D341Med (cell line): ENCODE measurements at regions not wholly inside any gene's neighbourhood (a gene's known extent, or its start where the extent isn't known, plus 50 kb on each side); places are given as distances from the start of the nearest gene placed in this dataset.

Source experiments
- DNase-seq: peaks from one replicate; pipeline ENCODE4 v3.0.0; 2012; ENCODE audit warnings: low spot score

DNA sequence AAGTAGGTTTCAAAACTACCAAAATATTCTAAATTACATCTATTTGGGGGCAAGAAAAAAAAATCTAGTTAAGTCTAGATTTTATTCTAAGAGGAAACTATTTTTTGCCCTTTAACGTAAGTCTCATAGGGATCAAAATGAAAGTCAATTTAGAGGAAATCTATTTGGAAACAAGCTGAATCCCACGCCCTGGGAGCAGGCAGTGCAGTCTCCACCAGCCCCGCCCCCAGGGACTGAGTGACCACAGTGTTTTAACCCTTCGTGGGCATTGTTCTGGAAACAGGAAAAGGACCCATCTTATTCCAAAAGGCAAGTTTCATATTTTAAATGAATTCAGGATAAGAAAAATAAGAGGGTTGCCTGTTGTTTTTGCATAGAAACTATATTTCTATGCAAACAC, 209.7 kb downstream of the SPRY2 start:
- no peak for DNase-seq

DNA sequence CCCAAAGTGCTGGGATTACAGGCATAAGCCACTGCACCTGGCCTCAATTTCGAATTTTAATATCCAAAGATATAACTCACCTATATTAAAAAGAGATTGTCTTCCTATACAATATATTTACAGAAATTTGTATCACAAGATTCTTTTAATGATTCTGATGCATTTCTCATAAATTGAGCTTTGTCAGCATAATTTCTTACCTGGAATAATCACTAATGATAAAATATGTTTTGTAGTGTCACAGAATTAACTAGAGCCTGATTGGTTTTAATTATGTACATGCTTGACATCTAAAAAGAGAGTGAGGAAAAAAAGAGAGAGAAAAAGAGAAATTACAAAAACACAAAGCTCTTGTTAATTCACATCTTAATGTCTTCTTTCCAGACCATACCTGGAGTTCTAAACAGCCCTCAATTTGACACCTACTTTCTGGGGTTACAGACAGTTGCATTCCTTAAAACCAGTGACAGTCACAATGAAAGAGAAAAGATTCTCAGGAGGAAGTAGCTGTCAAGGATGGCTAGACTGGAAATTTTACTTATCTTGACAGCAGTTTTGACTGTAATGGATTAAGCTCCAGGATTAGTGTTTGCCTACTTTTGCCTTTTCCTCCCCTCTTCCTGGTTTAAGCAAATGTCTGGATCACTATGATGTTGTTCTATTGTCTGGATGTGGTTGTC, 214.4 kb downstream of the SPRY2 start:
- DNase-seq = no peak

DNA sequence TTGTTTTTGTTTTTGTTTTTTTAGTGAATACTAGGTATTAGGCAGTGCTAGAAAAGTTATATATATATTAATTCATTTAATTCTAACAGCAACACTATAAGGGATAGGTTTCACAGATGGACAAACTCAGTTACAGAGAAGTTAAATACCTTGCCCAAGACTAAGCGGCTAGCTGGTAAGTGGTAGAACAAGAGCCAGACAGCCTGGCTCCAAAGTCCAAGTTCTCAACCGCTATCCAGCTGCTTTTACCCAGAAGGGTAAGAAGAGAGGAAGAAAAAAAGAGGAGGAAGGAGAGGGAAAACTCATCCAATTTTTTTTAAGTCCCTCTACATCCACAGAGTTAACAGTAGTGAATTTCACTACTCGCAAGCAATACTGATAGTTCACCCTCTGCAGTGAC, 217.0 kb downstream of the SPRY2 start:
- no peak for DNase-seq

DNA sequence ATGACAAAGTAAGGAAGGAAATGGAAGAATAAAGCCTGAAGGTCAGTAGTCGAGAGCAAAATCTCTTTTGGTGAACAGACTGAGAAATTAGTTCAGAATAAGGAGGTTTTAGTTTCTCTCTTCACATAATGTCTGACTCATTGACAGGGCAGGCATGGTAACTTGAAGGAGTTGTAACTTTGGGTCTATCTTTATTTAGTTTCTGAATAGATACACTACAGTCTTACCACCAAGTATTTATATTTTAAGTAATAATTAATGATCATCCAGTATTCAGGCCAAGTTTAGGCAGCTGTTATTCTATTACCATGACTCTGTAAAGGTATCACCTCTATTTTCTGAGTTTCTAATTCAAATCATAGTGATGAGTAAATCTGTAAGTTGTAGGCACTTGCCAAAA, 219.9 kb downstream of the SPRY2 start:
- no peak for DNase-seq

DNA sequence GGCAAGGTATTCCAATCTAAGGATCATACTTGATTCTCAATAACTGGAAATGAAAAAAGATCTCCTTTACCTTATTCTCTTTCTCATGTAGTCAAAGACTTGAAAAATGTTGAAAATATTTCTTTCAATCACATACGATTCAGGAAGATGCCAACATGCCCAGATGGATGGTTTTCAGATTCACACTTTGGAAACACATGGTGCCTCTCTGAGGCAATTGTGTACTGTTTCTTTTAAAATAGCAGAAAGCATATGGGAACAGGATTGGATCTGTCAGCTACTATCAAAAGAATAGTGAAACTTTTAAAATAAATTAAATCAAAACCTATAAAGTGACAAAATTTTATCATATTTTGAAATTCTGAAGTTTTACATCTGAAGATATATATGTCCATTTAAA, 222.4 kb downstream of the SPRY2 start:
- DNase-seq = no peak

DNA sequence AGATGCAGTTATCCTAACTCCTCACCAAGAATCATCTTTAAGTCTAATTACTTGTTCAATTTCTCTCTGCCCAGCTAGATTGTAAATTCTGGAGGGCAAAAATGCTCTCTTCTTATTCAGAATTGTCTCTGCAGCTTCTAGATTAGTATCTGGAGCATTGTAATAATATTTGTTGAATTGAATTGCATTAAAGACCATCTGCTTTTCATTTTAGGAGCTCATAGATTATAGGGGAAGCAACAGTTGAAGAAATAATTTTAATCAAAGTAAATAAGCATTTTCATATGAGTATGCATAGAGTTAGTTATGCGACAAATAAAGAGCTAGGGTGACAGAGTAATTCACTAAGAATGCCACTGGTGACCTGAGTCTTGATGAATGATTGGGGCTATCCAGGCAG, 222.8 kb downstream of the SPRY2 start:
- DNase-seq = no peak

DNA sequence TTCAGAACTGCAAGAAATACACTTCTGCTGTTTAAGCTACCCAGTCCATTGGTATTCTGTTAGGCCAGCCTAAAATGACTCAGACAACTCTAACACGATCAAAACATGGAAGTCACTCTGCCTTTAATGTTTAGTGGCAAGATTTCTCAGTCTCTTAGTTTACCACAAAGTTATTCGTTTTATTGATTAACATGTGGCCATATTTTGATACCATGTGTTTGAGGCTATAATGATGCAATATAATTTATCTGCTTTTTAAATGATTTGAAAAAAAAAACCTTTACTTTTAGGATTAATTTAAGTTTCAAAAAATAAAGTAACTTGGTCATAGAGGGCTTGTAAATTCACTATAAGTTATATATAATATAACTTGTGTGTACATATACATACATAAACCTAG, 223.4 kb downstream of the SPRY2 start:
- DNase-seq = no peak

DNA sequence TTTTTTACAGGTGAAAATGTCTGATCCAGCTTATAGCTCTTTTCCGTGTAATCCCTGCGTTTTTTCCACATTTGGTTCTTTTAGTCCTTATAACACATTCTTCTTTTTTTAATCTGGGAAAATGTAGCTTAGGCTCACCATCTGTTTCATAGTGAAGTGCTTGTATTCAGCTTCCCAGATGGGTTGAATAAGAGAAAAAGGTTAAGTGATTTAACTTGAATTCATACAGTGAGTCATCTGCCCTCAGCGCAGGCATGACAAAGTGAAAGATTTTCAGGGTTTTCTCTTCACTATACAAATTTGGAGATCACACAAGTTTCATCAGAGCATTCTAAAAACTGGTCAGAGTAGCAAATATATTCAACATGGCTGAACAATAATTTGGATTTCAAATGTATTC, 224.8 kb downstream of the SPRY2 start:
- no peak for DNase-seq

DNA sequence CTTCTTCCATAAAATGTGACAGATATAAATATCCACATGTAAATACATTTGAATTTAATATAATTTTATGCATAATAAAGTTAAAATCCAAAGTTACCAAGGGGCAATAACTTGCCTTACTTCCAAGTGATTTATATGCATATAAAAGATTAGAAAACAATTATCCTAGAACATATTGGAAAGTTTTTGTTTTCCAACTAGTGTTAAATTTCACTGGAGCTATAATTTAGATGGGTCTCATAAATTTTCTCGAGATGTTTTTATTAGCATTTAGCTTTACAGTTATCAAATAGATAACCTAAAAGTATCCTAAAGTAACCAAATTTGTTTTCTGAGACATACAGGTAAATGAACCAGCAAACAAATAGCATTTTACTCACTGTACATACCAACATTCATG, 225.3 kb downstream of the SPRY2 start:
- no peak for DNase-seq

DNA sequence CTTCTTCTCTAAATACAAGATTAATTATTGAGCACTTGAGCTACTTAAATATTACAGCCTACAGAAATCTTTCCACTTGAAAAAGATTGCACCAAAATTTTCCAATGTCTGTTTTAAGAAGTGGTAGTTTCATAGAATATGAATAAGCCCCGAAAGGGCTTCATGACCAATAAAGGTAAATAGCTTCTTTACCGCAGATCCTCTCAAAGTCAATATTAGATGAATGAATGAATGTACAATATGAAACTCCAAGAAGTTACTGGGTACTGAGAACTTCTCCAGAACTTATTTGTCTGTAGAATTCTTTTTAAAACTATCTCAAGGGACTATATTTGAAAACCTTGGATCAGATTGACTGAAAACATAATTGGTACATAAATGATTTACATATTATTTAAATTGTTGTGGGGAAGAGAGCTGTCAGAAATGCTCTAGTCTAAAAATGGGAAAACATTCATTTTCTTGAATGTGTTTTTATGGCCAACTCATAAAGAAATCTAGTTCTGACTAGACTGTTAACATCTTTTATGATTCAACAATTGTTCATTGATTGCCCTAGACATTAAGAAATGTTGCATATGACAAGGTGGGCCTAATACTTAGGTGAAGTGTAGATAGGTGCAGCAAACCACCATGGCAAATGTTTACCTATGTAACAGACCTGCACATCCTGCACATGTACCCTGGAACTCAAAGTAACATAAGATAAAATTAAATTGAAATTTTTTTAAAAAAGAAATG, 227.0 kb downstream of the SPRY2 start:
- DNase-seq = no peak

DNA sequence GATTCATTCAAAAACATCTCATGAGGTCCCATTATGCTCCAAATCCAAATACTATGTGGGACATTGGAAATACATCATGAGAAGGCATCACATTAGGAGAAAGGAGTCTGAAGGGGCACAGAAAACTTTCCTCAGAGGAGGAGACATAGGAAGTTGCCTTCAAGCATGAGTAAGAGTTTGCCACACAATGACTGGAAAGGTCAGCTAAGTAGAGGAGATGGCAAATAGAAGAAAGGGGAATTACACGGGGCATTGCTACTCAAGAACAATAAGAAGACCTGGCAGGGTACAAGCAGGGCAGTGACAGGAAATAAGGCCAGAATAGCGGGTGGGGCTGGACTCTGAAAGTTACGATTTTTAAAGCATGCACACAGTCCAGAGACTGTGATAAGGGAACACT, 231.6 kb downstream of the SPRY2 start:
- no peak for DNase-seq

DNA sequence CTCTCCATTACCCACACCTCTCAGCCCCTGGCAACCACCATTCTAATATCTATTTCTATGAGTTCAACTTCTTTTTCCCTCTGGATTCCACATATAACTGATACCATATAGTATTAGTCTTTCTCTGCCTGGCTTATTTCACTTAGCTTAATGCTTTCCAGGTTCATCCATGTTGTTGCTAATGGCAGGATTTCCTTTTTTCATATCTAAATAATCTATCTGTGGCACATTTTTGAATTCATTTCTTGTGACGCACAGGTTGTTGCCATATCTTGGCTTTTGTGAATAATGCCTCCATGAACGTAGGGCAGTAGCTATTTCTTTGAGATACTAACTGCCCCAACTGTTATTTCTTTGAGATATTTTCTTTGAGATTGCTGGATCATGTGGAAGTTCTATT, 235.6 kb downstream of the SPRY2 start:
- no peak for DNase-seq

DNA sequence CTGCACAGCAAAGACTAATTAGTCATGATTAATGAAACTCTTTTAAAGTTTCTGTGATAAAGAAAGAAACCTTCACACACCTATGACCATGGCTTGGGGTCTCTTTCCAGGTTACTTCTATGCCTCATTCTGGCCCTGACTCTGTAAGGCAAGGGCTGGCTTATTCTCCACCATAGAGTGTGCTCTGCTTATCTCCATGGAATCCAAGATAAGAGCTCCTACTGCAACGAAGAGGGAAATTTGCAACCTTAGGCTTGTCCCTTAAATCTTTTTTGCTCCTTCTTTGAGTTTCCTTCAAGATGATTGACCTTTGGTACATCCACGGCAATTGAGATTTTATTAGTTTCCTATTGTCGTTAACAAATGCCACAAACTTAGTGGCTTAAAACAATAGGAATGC, 239.9 kb downstream of the SPRY2 start:
- DNase-seq = no peak

DNA sequence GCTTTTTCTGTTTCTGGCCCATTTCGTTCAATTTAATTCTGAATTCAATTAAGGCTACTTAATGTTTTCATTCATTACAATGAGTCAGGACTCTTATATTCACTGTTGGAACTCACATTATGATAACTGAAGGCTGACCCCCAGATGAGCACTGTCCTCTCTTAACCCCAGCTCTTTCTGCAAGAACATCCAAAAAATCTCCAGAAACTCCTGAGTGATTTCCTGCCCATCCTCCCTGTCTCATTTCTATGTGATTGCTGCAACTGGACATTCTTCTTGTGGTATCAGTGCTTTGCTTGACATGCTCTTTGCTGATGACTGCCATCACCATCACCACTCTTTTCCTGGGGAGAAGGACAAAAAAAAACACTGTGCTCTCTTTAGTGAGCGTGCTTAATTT, 240.3 kb downstream of the SPRY2 start:
- no peak for DNase-seq

DNA sequence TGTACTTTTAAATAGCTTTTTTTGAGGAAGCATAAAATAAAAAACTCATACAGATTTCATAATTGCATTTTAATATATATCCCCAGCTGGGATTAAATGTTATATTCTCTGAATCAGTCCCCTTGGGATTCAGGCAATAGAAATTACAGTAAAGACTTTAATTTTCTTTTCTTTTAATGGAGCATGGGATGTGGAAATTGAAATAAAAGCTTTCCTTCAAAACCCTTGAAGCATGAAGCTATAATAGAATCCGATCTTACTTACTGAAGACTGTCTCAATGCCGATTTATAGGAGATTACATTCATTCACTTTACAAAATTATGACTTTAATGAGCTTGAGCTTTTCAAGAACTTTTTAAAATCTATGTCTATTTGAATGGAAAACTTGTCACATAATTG, 243.4 kb downstream of the SPRY2 start:
- DNase-seq = no peak

DNA sequence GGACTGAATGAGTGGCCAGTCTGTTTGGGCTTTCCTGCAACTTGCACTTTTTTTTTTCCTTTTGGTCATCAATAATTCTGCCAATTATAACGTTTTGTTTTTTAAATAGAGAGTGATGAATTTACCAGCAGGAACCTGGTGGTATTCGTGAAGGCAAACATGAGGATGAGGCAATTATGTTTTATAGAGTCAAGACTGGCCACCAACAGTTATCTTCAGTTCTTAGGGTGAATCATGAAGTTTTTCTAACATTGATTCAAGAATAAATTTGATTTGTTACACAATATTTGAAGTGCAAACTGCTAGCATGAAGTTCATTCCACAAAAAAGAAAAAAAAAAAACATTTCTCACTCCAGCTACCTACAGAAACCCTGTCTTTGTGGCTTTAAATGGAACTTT, 244.5 kb downstream of the SPRY2 start:
- no peak for DNase-seq

DNA sequence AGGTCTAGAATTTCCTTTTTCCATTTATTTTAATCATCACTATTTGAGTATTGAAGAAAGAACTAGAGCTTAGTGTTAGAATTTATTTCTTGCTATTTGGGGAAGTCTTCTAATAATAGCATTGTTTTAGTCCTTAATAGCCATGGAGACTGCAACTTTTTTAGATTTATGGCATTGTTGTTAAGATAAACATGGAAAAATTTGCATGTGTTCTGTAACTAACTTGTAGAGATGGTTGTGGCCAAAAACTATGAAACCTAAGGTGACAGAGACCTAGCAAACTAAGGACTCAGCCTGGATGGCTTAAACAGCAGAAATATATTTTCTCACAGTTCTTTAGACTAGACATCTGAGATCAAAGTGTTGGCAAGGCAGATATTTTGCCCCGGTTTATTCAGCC, 246.4 kb downstream of the SPRY2 start:
- DNase-seq = no peak

DNA sequence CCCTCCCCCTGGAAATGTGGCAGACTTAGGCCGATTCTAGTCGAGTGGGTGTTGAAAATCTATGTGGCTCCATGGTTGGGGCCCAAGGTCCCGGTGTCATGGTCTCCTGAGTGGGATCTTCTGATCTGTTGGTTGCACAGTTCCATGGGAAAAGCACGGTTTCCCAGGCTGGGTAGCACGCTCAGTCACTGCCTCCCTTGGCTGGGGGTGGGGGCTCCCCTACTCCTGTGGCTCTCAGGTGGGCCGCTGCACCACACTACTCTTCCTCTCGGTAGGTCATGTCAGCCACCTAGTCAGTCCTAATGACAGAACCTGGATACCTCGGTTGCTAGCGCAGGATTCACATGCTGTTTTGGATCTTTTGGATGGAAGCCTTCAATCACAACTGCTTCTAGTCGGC, 247.0 kb downstream of the SPRY2 start:
- no peak for DNase-seq

DNA sequence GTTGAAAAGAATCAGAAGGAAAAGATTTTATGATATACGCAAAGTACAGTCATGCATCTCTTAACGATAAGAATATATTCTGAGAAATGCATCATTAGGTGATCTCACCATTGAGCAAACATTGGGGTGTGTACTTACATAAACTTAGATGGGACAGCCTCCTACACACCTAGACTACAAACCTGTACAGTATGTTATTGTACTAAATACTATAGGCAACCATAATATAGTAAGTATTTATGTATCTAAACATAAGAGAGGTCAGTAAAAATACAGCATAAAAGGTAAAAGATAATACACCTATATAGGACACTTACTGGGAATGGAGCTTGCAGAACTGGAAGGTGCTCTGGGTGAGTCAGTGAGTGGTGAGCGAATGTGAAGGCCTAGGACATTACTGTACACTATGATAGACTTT, 254.6 kb downstream of the SPRY2 start:
- no peak for DNase-seq

DNA sequence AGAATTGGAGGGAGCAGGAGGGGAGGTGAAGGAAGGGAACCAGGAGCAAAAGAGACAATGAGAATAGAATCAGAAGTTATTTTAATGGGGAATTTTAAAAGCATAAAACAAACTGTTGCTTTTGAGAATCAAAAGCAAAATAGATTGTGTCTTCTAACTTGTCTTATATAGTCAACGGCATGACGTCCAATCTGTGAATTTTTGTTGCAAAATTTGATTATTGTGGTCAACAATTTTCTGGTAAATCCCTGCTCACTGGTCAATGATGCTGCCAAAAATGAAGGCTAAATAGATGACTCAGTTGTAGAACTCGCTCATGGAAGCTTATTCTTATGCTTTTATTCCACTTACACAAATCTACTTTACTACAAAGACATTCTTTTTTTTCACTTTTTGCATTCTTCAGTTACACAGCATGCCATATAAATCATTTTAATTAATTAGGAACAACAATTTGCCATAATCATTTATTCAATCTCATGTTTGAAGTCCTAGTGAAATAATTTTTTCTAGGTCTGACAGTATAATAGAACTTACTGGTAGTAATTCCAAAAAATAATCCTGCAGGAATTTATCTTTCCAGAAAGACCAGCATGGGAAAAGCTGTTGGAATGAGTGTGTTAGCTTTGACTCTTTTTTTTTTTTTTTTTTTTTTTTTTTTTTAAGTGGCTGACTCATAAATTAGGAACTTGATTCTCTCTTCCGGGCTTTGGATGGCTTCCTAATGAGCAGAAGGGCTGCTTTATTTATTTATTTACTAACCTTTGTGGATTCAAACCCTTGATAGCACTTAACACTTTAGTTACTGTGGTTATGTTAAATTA, 256.9 kb downstream of the SPRY2 start:
- no peak for DNase-seq

DNA sequence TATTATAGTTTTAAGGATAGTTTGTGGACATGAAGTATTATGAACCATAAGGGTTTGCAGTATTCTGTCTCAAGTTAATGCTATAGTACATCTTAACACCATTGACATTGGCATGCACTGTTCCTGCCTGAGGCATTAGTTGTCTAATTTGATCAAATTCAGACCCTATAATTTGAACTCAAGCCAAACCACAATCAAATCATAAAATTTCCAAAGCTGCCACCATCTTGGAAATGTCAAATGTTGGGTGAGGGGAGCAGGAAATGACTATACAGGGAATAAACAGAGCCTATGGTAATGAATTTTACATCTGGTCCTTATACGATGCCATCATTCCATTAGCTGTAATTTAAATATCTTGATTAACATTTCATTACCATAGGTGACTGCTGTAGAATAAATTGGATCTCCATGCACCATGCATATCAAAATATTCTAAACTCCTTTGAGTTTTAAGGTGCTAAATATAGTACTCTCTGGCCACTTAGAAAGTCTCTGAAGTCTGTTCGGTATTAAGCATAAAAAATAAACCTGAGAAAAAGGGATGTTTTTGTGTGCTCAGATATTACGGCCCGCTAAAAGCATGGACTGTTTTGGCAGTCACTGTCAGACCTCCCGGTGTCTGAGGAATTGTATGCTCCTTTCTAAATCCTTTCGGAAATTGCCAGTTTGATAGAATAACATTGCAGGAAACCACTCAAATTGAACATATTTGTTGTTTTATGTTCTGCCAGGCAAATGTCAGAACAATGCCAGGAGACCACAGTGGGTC, 257.7 kb downstream of the SPRY2 start:
- DNase-seq = no peak

DNA sequence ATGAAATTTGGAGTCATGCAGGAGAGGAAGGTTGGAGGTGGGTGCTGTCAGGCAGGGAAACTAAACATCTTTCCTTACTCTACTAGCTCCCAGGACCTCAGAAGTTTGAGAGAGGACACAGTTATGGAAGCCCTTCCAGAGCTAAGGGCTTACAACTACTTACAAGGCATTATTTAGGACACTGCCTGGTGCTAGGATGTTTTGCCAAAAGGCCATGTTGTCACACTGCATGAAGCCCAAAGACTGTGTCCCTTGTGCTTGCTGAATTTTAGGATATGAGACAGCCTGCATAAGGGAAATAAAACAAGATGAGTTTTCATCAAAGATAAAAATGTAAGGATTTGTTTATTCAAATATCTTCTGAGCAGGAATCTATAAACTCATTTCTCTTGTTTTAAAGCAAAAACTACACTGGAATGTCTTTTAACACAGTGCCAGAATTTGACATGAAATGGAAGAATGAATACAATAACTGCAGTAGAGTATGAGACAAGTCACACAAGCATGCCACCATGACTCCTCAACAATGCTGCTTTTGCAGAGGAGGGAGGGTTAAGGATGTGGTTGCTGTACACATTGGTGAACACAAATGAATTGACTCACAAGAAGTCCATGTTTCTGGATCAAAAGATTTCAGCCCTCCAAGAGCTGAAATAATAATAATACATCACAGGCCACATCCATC, 258.4 kb downstream of the SPRY2 start:
- DNase-seq = no peak
